ENCODE measurements at regions not wholly inside any gene's neighbourhood (a gene's known extent, or its start where the extent isn't known, plus 50 kb on each side); places are given as distances from the start of the nearest gene placed in this dataset.

- no peak for DNase-seq (ENCODE audit: low spot score)
These were observed 50.3 kb downstream of the BMAL2 start for GRCh38 chr12:27382924-27383323.

- DNase-seq (ENCODE audit: low spot score), result peak; percentile 79
These were observed 51.0 kb downstream of the BMAL2 start for GRCh38 chr12:27383429-27384260.

DNA sequence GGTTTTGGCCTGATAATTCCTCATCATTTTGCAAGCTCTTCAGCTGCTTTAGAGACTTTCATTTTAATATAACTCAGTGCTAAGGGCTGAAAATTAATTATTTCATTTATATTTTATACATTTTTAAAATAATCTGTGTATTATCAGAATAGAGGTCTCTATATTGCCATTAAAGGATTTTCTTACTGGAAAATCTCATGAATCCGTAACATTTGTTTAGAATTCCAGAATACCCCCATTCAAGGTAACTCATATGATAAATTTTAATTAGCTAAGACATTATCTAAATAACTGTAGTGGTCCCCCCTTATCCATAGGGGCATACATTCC, 51.6 kb downstream of the BMAL2 start:
- DNase-seq (ENCODE audit: low spot score), result no peak

DNA sequence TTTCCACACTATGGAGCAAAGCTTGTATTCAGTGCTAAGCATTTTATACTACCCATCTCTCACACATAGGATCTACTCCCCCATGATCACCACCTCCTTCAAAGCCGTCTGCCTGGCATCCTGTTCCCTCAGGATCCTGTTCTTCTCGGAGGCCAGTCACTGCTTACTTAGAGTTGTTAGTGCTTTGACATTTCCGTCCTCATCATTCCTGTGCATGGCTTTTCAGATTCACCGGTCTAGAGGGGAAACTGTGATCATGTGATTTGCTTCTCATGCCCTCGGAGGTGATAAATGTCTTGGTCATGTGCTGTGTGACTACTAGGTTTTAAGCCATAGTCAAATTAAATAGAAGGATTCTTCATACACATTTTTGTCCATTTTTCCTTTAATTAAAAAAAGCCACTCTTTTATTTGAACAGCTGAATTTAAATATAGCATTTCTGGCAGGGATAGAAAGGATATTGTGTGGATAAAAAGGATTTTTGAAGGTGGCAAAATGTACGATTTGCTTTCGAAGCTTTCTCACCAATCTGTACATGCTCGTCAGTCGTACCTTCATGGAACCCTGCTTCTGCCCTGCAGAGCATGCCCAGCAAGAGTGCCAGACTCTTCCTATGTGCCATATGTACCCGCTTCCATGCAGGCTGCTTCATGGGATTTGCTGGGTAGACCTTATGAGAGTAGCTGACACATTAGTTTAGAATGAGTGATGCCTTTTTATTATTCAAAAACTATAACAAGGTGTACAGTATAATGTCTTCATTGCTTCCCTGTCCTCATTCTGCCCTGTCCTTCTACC, 53.3 kb downstream of the BMAL2 start:
- peak; percentile 10 for DNase-seq (ENCODE audit: low spot score)

DNA sequence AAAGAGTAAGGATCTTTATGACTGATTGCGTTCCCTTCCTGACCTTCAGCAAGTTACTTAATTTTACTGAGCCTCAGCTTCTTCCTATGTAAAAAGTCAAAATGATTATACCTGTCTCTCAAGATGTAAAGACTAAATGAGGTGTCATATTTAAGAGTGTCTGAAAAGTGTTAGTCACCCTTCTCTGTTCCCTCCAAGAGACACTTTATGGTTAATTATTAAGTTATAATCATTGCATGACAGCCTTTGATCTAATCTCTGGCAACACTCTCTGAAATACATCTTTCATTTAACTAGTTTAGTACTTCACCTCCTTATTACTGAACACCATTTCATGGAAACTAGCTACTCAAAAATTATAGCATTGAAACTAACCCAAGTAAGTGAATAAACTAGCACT, 54.8 kb downstream of the BMAL2 start:
- DNase-seq (ENCODE audit: low spot score), result no peak

DNA sequence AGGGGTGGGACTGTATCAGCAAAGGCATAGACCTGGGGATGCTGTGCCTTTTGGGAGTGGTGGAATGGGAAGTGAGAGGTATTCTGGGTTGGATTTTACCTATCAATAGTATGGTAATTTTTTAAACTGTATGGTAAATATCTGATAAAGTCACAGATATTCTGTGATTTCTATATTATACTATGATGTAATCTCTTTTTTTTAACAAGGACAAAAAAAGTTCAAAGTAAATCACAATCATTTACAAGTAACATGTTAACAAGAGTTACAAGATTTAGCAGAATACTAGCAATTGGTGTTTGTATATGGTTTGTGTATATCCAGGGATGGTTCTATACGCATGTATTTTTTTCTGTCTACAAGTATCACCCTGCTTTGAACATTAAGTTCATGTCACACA, 56.0 kb downstream of the BMAL2 start:
- DNase-seq (ENCODE audit: low spot score), result no peak

DNA sequence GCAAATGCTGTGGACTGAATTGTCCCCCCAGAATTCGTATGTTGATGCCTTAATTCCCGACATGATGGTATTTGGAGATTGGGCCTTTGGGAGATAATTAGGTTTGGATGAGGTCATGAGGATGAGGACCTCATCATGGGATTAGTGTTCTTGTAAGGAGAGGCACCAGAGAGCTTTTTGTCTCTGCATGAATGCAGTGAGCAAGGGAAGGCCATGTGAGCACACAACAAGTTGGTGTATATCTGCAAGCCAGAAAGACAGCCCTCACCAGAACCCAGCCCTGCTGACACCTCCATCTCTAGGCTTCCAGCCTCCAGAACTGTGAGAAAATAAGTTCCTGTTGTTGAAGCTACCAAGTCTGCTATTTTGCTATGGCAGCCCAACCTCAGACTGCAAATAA, 51.9 kb upstream of the SMCO2 start:
- no peak for DNase-seq (ENCODE audit: low spot score)

DNA sequence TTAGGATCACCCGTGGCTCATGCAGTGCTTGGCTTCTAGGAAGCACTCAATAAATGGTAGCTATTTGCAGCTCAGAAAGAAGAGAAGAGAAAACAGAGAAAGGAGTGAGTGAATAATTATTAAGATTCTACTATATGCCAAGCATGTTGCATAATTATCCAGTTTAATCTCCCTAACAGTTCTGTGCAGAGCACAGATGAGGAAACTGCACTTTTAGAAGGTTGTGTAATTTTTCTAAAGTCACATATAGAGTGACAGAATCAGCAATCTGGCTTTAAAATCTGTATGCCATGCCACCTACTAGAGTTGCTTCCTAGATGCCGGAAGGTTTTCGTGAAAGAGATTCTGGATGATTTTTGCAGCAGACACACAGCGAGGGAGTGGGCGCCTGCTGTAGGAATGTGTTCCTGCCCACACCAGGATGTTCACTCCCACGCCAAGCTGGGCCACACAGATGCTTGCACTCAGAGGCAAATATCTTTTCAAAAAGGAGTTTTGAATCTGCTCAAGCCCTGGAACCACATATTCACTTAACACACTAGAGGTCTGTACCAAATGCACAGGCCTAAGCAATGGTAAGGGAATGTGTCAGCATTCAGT, 50.2 kb upstream of the SMCO2 start:
- DNase-seq (ENCODE audit: low spot score), result no peak

All from COLO829 (cell line).